MM.1S (cell line): ENCODE measurements at regions not wholly inside any gene's neighbourhood (a gene's known extent, or its start where the extent isn't known, plus 50 kb on each side); places are given as distances from the start of the nearest gene placed in this dataset.

Experiments
- DNase-seq: peaks from one replicate; pipeline ENCODE4 v3.0.0-alpha.2; 2015
- H2AFZ ChIP-seq: fragments of 300-600 bp; sonication (generic); 2 replicates; pipeline ENCODE4 v1.6.0; 2016; ENCODE audit warnings: antibody characterized with exemption, low read length
- H3F3A ChIP-seq: fragments of 300-600 bp; sonication (generic); 2 replicates; pipeline ENCODE4 v1.6.1; 2016; ENCODE audit warnings: mild to moderate bottlenecking, antibody characterized with exemption, low read length, moderate library complexity, mixed read lengths; ENCODE audit not compliant: insufficient read depth
- H3K27ac ChIP-seq: fragments of 300-600 bp; sonication (generic); 2 replicates; pipeline ENCODE4 v1.5.1; 2016; ENCODE audit warnings: mild to moderate bottlenecking, low read length
- H3K27me3 ChIP-seq: fragments of 300-600 bp; sonication (generic); replicated peaks from 2 replicates; pipeline ENCODE4 v1.6.0; 2016; ENCODE audit warnings: low read length; ENCODE audit not compliant: insufficient read depth
- H3K36me3 ChIP-seq: fragments of 300-600 bp; sonication (generic); replicated peaks from 2 replicates; pipeline ENCODE4 v1.6.1; 2016; ENCODE audit warnings: mild to moderate bottlenecking, low read length, mixed read lengths; ENCODE audit not compliant: insufficient read depth
- H3K4me1 ChIP-seq: fragments of 300-600 bp; sonication (generic); 2 replicates; pipeline ENCODE4 v1.6.1; 2016; ENCODE audit warnings: low read length, mixed read lengths
- H3K4me2 ChIP-seq: fragments of 300-600 bp; sonication (generic); 2 replicates; pipeline ENCODE4 v1.6.0; 2016; ENCODE audit warnings: low read depth, low read length
- H3K4me3 ChIP-seq: fragments of 300-600 bp; sonication (generic); 2 replicates; pipeline ENCODE4 v1.5.1; 2016; ENCODE audit warnings: low read length, mixed read lengths
- H3K79me2 ChIP-seq: fragments of 300-600 bp; sonication (generic); 2 replicates; pipeline ENCODE4 v1.6.1; 2016; ENCODE audit warnings: mixed run types, low read length, mixed read lengths
- H3K9ac ChIP-seq: fragments of 300-600 bp; sonication (generic); 2 replicates; pipeline ENCODE4 v1.6.1; 2016; ENCODE audit warnings: low read length, mixed read lengths
- H3K9me2 ChIP-seq: fragments of 300-600 bp; sonication (generic); replicated peaks from 2 replicates; pipeline ENCODE4 v1.6.1; 2016; ENCODE audit warnings: mild to moderate bottlenecking, low read length, mixed read lengths; ENCODE audit not compliant: insufficient read depth
- H3K9me3 ChIP-seq: fragments of 300-600 bp; sonication (generic); replicated peaks from 2 replicates; pipeline ENCODE4 v1.6.1; 2016; ENCODE audit warnings: mild to moderate bottlenecking, low read length, mixed read lengths; ENCODE audit not compliant: insufficient read depth
- H4K20me1 ChIP-seq: fragments of 300-600 bp; sonication (generic); 2 replicates; pipeline ENCODE4 v1.6.1; 2016; ENCODE audit warnings: mild to moderate bottlenecking, low read length, moderate library complexity, mixed read lengths; ENCODE audit not compliant: insufficient read depth
- EZH2 ChIP-seq: fragments of 300-600 bp; sonication (generic); optimal IDR thresholded peaks from 2 replicates; pipeline ENCODE3; 2017; ENCODE audit warnings: low read depth, mild to moderate bottlenecking, antibody characterized with exemption, low read length, mixed read lengths
- EZH2phosphoT487 ChIP-seq: fragments of 300-600 bp; sonication (generic); IDR thresholded peaks from 2 replicates; pipeline ENCODE4 v1.6.1; 2018; ENCODE audit warnings: antibody characterized with exemption, low read length
- TF ChIP-seq, protein P1 (sequence below): fragments of 300-600 bp; sonication (generic); IDR thresholded peaks from 2 replicates; pipeline ENCODE4 v1.5.1; 2016; ENCODE audit warnings: antibody characterized with exemption, low read length, mixed read lengths

DNA sequence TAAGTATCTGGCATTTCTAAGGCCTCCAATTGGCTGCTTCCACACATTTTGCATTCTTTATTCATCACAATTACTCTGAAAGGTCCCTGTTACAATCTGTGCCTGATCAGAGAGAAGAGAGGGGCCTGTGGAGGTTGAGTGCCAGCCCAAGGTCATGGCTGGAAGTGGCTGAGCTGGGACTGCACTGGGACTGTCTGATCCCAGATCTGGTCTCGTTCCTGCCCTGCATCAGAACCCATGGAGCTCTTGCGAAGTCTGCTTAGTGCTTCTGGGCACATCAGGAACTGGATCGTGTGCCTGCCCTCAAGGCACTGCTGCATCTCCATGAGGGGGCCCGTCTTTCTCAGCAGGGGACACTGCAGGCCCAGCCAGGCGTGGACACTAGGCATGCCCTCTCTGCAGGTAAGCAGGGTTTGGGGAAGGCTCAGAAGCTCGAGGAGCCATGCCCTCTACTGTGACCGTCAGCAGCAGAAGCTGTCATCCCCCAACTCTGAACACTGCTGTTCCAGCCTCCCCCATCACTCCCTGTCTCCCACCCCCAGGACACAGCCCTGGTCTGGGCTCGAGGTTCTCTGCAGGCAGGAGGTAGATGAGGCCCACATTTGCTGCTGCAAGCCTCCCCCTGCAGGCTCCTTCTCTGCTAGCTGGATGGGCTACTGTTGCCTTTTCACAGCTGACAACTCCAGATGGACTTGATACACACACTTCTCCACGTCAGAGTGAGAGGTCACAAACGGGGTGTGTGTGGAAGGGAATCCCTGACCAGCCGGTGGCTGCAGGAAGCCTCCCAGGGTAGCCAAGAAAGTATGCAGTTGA lies 96.5 kb upstream of the PRR23E start:
- no peak for TF ChIP-seq EZH2phosphoT487
- TF ChIP-seq EZH2 = no peak
- TF ChIP-seq, protein P1, sequence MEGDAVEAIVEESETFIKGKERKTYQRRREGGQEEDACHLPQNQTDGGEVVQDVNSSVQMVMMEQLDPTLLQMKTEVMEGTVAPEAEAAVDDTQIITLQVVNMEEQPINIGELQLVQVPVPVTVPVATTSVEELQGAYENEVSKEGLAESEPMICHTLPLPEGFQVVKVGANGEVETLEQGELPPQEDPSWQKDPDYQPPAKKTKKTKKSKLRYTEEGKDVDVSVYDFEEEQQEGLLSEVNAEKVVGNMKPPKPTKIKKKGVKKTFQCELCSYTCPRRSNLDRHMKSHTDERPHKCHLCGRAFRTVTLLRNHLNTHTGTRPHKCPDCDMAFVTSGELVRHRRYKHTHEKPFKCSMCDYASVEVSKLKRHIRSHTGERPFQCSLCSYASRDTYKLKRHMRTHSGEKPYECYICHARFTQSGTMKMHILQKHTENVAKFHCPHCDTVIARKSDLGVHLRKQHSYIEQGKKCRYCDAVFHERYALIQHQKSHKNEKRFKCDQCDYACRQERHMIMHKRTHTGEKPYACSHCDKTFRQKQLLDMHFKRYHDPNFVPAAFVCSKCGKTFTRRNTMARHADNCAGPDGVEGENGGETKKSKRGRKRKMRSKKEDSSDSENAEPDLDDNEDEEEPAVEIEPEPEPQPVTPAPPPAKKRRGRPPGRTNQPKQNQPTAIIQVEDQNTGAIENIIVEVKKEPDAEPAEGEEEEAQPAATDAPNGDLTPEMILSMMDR = no peak
- Histone ChIP-seq H3K79me2 (no peaks in the 10 kb centered on the region), H3K27ac (no peak overlapping the region), H3K27me3 (peaks cover 14% of the 10 kb centered on the region), H3K4me2 (no peak overlapping the region), H3K9me3 (no peaks in the 10 kb centered on the region), H3K4me3 (no peak overlapping the region), H3F3A (no peaks in the 10 kb centered on the region), H3K9me2 (no peaks in the 10 kb centered on the region), H3K9ac (no peak overlapping the region), H4K20me1 (no peaks in the 10 kb centered on the region), H3K4me1 (no peaks in the 10 kb centered on the region), H3K36me3 (no peaks in the 10 kb centered on the region), H2AFZ (no peak overlapping the region)
- no peak for DNase-seq

DNA sequence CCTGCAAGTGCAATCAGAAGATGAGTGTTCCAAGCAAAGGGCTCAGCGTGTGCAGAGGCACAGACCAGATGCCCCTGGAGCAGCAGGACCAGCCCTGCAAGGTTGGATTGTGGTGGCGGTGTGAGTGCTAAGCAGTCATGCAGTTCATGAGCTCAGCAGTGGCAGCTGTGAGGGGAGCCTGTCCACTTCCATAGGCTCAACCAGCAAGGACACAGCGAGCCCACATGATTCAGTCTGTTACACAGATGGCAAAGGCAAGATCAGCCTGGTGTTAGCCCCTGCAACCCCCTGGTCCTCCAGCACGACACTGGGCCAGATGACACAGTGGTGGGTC lies 95.9 kb upstream of the PRR23E start:
- no peak overlapping the region for H3K27ac ChIP-seq
- H3K9ac ChIP-seq = no peak overlapping the region
- no peaks in the 10 kb centered on the region for H3K79me2 ChIP-seq
- H3K36me3 ChIP-seq = no peaks in the 10 kb centered on the region
- H3K4me2 ChIP-seq = no peak overlapping the region
- no peaks in the 10 kb centered on the region for H3K9me3 ChIP-seq
- H3F3A ChIP-seq = no peaks in the 10 kb centered on the region
- no peak for TF ChIP-seq EZH2phosphoT487
- TF ChIP-seq EZH2 = no peak
- TF ChIP-seq, protein P1 = no peak
- no peak overlapping the region for H3K4me3 ChIP-seq
- no peaks in the 10 kb centered on the region for H3K4me1 ChIP-seq
- H4K20me1 ChIP-seq = no peaks in the 10 kb centered on the region
- no peaks in the 10 kb centered on the region for H3K9me2 ChIP-seq
- no peak overlapping the region for H2AFZ ChIP-seq
- H3K27me3 ChIP-seq = peaks cover 16% of the 10 kb centered on the region
- DNase-seq = no peak

- Histone ChIP-seq H3K9me3 (no peaks in the 10 kb centered on the region), H3K27me3 (peaks cover 16% of the 10 kb centered on the region), H3K79me2 (no peaks in the 10 kb centered on the region), H2AFZ (no peak overlapping the region), H3K9ac (no peak overlapping the region), H3F3A (no peaks in the 10 kb centered on the region), H3K27ac (no peak overlapping the region), H3K4me2 (no peak overlapping the region), H3K4me1 (no peaks in the 10 kb centered on the region), H3K4me3 (no peak overlapping the region), H3K9me2 (no peaks in the 10 kb centered on the region), H3K36me3 (no peaks in the 10 kb centered on the region), H4K20me1 (no peaks in the 10 kb centered on the region)
- no peak for DNase-seq
- TF ChIP-seq EZH2phosphoT487 (no peak), EZH2 (no peak)
- TF ChIP-seq, protein P1 = no peak
Observed at GRCh38 chr3:127097481-127097880, 95.5 kb upstream of the PRR23E start.
